Umbilical cord (tissue), 1 donor: ENCODE measurements at regions not wholly inside any gene's neighbourhood (a gene's known extent, or its start where the extent isn't known, plus 50 kb on each side); places are given as distances from the start of the nearest gene placed in this dataset.
"Not testable (repeated sequence)": the region's sequence is repeated elsewhere in the genome, so short reads cannot be mapped to it uniquely, and the experiment has no call there.

Source experiments
- DNase-seq: peaks from one replicate; pipeline ENCODE4 v3.0.0-alpha.2; 2015; ENCODE audit warnings: low spot score

- DNase-seq: not testable (repeated sequence)
These were observed 249.1 kb downstream of the TMEM121 start for GRCh38 chr14:105775349-105775923.

- not testable (repeated sequence) for DNase-seq
These were observed 249.7 kb downstream of the TMEM121 start for GRCh38 chr14:105776112-105776511.

DNA sequence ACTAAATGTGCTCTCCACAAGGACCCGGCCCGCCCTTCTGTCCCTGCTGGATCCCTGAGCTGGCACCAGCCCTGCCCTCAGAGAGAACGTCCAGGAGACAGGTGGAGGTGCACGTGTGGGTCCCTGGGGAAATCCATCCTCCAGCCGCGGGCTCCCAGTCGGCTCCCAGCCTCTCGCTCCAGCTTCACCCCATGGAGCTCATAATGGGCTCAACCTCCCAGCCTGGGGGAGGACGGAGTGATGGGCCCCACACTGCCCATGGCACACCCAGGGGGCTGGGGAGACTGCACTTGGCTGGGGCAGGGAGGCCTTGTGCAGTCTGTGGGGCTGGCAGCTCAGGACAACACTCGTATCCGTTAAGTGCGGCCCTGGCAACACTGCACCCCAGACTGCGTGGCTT is 250.5 kb downstream of the TMEM121 start:
- DNase-seq: no peak

- no peak for DNase-seq
These were observed 257.3 kb downstream of the TMEM121 start for GRCh38 chr14:105783707-105784106.

DNA sequence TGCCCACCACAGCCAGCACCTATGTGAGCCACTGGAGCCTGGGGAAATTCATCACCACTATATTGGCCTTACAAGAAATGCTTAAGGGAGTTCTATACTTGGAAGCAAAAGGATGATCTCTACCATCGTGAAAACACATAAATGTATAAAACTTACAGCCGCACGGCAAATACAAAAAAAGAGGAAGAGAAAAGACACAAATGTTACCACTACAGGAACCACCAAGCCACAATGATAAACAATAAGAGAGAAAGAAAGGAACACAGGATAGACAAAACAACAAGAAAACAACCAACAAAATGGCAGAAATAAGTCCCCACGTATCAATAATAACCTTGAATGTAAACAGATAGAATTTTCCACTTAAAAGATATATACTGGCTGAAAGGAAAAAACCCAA is 267.5 kb downstream of the TMEM121 start:
- DNase-seq: no peak

DNA sequence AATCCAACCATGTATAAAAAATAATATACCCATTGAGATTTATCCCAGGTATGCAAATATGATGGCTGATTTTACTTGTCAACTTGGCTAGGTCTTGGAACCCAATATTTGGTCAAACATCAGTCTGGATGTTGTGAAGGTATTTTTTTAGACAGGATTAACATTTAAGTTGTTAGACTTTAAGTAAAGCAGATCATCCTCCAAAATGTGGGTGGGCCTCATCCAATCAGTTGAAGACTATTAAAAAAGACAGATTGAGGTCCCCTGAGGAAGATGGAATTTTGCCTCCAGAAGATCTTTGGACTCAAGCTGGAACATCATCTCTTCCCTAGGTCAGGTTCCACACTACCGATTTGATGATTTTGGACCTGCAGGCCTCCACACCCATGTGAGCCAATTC is 271.2 kb downstream of the TMEM121 start:
- no peak for DNase-seq

DNA sequence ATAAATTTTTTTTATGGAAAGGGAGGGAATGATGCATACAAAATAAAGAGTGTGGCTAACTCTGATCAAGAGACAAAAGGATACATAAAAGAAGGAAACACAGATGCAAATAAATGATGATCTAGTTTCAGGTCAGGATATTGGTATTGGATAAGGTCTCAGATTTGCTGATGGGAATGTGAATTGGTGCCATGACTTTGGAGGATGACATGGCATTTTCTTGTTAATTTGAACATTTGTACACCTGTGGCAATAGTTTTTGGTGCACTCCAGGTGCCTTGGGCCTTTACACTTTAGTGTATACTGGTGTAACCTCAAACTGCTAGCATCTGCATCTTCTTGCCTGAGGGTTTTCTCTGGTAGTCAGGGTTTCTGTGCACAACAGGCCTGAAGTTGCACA is 279.3 kb downstream of the TMEM121 start:
- DNase-seq: no peak

- DNase-seq: no peak
These were observed 280.2 kb downstream of the TMEM121 start for GRCh38 chr14:105806568-105806967.

DNA sequence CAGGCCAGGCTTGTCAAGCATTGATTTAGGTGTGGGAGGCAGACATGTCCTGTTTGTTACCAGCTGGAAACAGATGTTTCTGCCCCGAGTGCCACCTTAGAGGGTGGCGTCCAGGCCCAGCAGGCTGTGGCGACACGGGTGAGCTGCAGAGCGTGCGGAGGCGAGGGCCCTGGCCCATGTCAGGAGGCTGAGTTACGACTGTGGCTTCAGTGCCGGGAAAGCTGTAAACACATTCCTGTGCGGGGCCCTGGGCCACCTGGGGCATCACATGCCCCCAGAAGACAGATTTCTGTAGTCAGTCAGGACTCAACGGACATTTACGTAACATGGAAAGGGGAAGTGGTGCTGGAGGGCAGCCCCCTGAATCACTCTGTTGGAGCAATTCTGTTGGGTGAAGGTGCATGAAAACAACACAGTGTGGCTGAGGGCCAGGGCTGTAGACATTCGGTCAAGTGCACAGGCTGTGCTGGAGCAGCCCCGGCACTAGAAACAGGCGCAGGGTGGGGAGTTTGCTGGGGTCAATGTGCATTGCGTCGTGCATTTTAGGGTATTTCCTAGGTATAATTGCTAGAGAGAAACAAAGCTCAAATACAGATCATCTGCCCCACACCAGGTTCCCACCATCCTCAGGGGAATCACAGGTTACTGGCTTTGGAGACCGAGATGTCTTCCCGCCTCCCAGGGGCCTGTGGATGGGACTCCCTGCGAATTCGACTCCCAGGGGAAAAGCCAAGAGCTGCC is 291.8 kb downstream of the TMEM121 start:
- DNase-seq: no peak

DNA sequence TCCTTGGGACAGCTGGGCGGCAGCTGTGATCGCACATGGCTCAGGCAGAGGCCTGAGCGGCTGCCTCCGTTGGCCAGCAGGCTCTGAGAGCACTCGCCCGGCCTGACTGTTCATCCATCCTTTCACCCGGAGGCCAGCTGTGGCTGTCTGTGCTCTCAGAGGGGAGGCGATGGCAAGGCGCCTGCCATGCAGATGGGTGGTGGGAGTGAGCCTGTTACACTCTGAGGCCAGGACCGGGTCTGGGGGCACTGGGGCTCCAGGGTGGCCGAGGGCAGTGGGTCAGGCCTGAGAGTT is 292.3 kb downstream of the TMEM121 start:
- no peak for DNase-seq

DNA sequence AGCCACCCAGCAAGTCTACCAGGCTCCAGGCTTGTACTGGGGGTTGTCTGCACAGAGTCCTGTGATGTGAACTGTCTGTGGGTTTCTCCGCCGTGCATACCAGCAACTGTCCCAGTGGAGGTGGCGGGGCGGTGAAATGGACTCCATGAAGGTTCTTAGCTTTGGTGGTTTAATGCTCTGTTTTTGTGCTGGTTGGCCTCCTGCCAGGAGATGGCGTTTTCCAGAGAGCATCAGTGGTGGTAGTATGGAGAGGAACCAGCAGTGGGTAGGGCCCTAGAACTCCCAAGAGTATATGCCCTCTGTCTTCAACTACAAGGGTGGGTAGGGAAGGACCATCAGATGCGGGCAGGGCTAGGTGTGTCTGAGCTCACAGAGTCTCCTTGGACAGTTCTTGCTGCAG is 303.8 kb downstream of the TMEM121 start:
- no peak for DNase-seq

DNA sequence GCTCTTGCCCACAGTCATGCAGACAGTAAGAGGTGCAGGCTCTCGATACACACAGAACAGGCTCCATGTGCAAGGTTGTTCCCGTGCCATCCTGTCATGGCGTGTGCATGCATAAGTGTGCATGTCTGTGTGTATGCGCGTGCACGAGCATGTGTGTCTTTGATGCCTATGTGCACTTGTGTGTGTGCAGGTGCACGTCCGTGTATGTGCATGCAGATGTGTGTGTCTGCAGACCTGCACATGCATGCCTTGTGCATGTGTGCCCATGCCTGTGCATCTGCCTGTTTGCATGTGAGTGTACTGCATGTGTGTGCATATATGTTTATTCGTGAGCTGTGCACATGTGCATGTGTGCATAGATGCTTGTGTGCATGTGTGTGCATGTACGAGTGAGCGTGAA is 309.8 kb downstream of the TMEM121 start:
- no peak for DNase-seq

GRCh38 chr14:105836730-105837129 is 310.3 kb downstream of the TMEM121 start:
- DNase-seq: no peak

- DNase-seq: no peak
These were observed 311.1 kb downstream of the TMEM121 start for GRCh38 chr14:105837349-105838063.

DNA sequence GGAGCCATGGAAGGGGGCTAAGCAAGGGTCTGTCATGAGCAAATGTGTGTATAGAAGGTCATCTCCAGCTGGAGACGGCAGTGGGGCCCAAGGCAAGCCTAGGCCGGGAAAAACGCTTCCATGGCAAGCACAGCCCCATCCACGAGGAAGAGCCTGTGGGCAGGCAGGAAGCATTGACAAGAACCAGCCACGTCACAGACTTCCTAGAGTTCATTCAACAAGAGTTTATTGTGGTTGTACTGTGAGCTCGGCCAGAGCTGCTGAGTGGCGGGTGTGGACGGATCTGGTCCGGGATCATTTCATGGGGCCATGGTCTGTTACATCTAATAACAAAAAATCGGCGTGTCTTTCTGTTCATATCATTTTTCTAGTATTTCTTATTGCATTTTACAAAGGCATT is 311.7 kb downstream of the TMEM121 start:
- DNase-seq: no peak

GRCh38 chr14:105838591-105839424 is 312.4 kb downstream of the TMEM121 start:
- DNase-seq: no peak

GRCh38 chr14:105839425-105840265 is 313.3 kb downstream of the TMEM121 start:
- no peak for DNase-seq

DNA sequence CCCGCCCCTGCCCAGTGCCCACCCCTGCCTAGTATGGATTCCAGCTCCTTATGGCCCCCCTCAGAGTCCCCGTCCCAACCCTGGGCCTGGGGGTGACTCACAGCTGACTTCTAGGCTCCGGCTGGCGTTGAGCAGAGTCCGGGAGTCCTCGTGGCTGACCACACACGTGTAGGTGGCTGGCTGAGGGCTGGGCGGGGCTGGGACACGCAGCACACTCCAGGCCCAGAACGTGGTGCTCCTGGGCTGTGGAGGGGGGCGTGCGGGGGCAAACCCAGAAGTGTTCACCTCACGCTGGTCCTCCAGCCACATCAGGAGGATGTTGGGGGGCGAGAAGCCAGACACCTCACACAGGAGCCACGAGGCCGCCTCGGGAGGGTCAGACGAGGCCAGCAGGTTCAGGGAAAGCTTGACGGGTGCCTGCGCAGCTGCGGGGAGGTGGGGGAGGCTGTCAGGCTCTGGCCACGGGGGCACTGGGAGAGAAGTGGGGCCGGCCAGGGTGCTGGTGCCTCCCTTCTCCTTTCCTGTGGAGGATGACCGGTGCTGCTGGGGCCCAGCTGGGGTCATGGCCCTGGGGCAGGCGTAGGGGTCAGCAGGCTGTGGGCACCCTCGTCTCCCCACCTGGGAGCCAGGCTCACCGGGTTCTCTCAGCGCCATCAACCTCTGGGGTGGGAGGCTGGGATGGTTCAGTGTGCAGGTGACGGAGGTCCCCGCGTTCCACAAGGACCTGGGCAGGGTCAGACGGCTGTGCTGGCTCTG is 314.1 kb downstream of the TMEM121 start:
- no peak for DNase-seq

DNA sequence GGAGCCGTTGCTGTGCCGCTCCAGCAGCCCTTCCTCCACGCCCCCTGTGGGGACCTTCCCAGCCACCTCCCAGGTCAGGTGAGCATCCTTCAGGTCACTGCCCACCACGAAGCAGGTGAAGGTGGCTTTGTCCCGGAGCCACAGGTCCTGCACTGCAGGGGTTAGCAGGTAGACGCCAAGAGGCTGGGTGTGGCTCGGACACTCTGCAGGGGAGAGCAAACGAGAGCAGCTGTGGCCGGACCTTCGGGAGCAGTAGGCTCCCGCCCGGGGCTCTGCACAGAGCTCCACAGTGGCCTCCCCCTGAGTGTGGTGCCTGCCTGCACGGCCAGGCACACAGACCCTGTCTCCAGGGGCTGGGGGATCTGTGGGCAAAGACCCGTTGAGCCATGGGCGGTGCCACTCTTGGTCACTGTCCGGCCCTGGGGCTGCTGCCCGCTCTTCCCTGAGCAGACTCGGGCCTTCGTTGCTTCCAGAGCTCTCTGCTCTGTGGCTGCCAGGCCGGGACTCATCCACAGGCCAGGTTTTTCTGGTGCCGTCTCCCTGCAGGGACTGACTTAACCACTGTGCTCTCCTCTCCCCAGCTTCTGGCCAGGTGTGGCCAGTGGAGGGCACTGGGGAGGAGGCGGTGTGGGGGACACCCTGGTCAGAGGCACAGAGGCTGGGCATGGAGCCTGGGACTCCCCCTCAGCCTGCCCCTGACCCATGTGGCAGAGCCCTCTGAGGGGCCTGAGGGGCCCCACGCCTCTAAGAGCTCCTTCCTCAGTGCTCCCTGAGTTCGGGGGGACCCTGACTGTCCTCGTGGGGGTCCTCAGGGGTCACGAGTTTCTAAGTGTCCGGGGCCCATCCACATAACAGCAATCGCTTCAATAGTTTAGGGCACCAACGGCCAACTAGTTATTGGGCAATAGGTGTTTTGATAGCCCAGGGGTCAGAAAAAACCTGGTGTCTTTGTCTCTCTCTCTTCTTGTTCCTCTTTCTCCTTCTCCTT is 314.9 kb downstream of the TMEM121 start:
- DNase-seq: no peak
